Liver (tissue), 8 donors: ENCODE measurements at regions not wholly inside any gene's neighbourhood (a gene's known extent, or its start where the extent isn't known, plus 50 kb on each side); places are given as distances from the start of the nearest gene placed in this dataset.

ENCODE experiments used
- DNase-seq: peaks from one replicate; pipeline ENCODE4 v3.0.0-alpha.2; 2017; ENCODE audit warnings: low spot score
- H3K27ac ChIP-seq, 2 donors: one replicate each; pipeline ENCODE4 v1.7.0; 2013; ENCODE audit warnings: inconsistent platforms in 2 of 2, low read length in 2 of 2, control low read depth in 1 of 2, low read depth in 1 of 2, mild to moderate bottlenecking in 1 of 2
- H3K27me3 ChIP-seq, 4 donors: one replicate each; pipeline versions ENCODE4 v1.6.1 to v1.7.0; 2013; ENCODE audit warnings: low read length in 3 of 4, inconsistent platforms in 1 of 4, mild to moderate bottlenecking in 1 of 4, moderate library complexity in 1 of 4; ENCODE audit not compliant: control insufficient read depth in 4 of 4, insufficient read depth in 4 of 4
- H3K36me3 ChIP-seq, 4 donors: one replicate each; pipeline versions ENCODE4 v1.6.1 to v1.7.0; 2013; ENCODE audit warnings: low read length in 3 of 4, mild to moderate bottlenecking in 3 of 4, low read depth in 1 of 4, moderate library complexity in 1 of 4; ENCODE audit not compliant: control insufficient read depth in 4 of 4, insufficient read depth in 3 of 4
- H3K4me1 ChIP-seq, 4 donors: one replicate each; pipeline versions ENCODE4 v1.6.1 to v1.7.0; 2013; ENCODE audit warnings: low read length in 3 of 4, mild to moderate bottlenecking in 3 of 4, moderate library complexity in 1 of 4; ENCODE audit not compliant: control insufficient read depth in 4 of 4, insufficient read depth in 4 of 4
- H3K4me3 ChIP-seq, 3 donors: one replicate each; pipeline versions ENCODE4 v1.6.1 to v1.7.0; 2013; ENCODE audit warnings: low read length in 3 of 3, control low read depth in 1 of 3, low read depth in 1 of 3, mild to moderate bottlenecking in 1 of 3
- H3K9ac ChIP-seq, 2 donors: one replicate each; pipeline ENCODE4 v1.7.0; 2013; ENCODE audit warnings: low read length in 2 of 2, mild to moderate bottlenecking in 2 of 2, moderate library complexity in 2 of 2, control low read depth in 1 of 2, low read depth in 1 of 2
- H3K9me3 ChIP-seq, 4 donors: one replicate each; pipeline versions ENCODE4 v1.6.1 to v1.7.0; 2013; ENCODE audit warnings: low read length in 3 of 4; ENCODE audit not compliant: control insufficient read depth in 4 of 4
- ATF3 ChIP-seq: IDR thresholded peaks from 2 replicates; pipeline ENCODE4 v1.6.1; 2016; ENCODE audit warnings: antibody characterized with exemption
- CTCF ChIP-seq: fragments of 150-350 bp; IDR thresholded peaks from 2 replicates; pipeline ENCODE4 v1.5.1; 2017; ENCODE audit warnings: improper control_type of control experiment, low read depth, low read length; ENCODE audit not compliant: missing input control
- EGR1 ChIP-seq, 2 donors: IDR thresholded peaks; 2 replicates each; pipeline ENCODE4 v1.6.1; 2016 to 2018; ENCODE audit warnings: antibody characterized with exemption in 2 of 2, low read depth in 2 of 2
- FOXA2 ChIP-seq: IDR thresholded peaks from 2 replicates; pipeline ENCODE4 v1.6.1; 2016; ENCODE audit warnings: antibody characterized with exemption
- GABPA ChIP-seq, 2 donors: IDR thresholded peaks in 1 of 2; conservative IDR thresholded peaks in 1 of 2; 2 replicates each; pipeline ENCODE4 v1.6.1; 2016; ENCODE audit warnings: antibody characterized with exemption in 2 of 2, mild to moderate bottlenecking in 1 of 2, moderate library complexity in 1 of 2
- HNF4A ChIP-seq, 2 donors: conservative IDR thresholded peaks; 2 replicates each; pipeline ENCODE4 v1.6.1; 2016; ENCODE audit warnings: antibody characterized with exemption in 2 of 2, mild to moderate bottlenecking in 2 of 2
- HNF4G ChIP-seq: IDR thresholded peaks from 2 replicates; pipeline ENCODE4 v1.6.1; 2016; ENCODE audit warnings: antibody characterized with exemption
- JUND ChIP-seq, 2 donors: IDR thresholded peaks; 2 replicates each; pipeline ENCODE4 v1.6.1; 2016; ENCODE audit warnings: antibody characterized with exemption in 2 of 2
- RAD21 ChIP-seq, 2 donors: IDR thresholded peaks; 2 replicates each; pipeline ENCODE4 v1.6.1; 2016; ENCODE audit warnings: antibody characterized with exemption in 2 of 2, mild to moderate bottlenecking in 2 of 2
- SP1 ChIP-seq: IDR thresholded peaks from 2 replicates; pipeline ENCODE4 v1.6.1; 2018; ENCODE audit warnings: antibody characterized with exemption, mild to moderate bottlenecking
- TAF1 ChIP-seq: conservative IDR thresholded peaks from 2 replicates; pipeline ENCODE4 v1.6.1; 2016; ENCODE audit warnings: antibody characterized with exemption, mild to moderate bottlenecking
- YY1 ChIP-seq: IDR thresholded peaks from 2 replicates; pipeline ENCODE4 v1.6.1; 2016; ENCODE audit warnings: antibody characterized with exemption, mild to moderate bottlenecking
- WGBS: extraction: QIAGEN DNeasy Blood & Tissue Kit; methylation state at CpG from one replicate; pipeline ENCODE4 v1.1.7; 2013; 5-methylcytosine and 5-hydroxymethylcytosine counted together
- TF ChIP-seq, protein P1 (sequence below): IDR thresholded peaks from 2 replicates; pipeline ENCODE4 v1.6.1; 2016; ENCODE audit warnings: antibody characterized with exemption
- TF ChIP-seq, protein P2 (sequence below): IDR thresholded peaks from 2 replicates; pipeline ENCODE4 v1.6.1; 2016; ENCODE audit warnings: antibody characterized with exemption, mild to moderate bottlenecking
- TF ChIP-seq, protein P3 (sequence below): IDR thresholded peaks from 2 replicates; pipeline ENCODE4 v1.6.1; 2016; ENCODE audit warnings: antibody characterized with exemption
- donor health status: healthy.
- donor health status: healthy.
- donor health status: healthy.
- donor health status: healthy.
- donor health status: healthy.

DNA sequence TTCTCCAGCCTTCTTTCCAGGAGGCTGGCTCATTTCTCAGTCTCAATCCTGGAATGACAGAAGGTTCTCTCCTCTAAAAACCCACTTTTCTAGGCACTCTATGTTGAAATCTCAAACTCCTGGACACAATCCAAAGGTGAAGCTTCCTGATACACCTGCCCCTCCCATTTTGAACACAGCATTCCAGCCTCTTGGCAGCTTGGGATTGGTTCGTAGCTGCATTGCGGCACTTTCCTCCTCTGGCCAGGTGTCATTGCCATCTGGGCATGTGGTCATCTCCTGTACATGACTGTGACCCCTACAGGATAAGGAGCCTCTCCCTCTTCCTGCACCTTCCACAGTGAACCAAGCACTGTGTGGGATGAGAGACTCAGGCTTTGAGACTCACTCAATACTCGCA is 230.2 kb upstream of the B3GAT1 start:
- TF ChIP-seq GABPA (IDR thresholded peaks at IDR 0.05 in 1 of 2, conservative IDR thresholded peaks at IDR 0.05 in 1 of 2) (no peak), JUND (IDR thresholded peaks at IDR 0.05) (no peak), ATF3 (no peak)
- no peaks in the 10 kb centered on the region for H3K4me1 ChIP-seq
- H3K27me3 ChIP-seq: peaks cover 0 to 5% (median 2%) of the 10 kb centered on the region in 4 donors
- H3K4me3 ChIP-seq: no peak overlapping the region
- WGBS: 69% methylated on average over 3 of the region's 3 CpGs
- H3K9ac ChIP-seq: no peak overlapping the region
- no peak overlapping the region for H3K27ac ChIP-seq
- no peak for DNase-seq
- no peaks in the 10 kb centered on the region for H3K9me3 ChIP-seq
- H3K36me3 ChIP-seq: no peaks in the 10 kb centered on the region

DNA sequence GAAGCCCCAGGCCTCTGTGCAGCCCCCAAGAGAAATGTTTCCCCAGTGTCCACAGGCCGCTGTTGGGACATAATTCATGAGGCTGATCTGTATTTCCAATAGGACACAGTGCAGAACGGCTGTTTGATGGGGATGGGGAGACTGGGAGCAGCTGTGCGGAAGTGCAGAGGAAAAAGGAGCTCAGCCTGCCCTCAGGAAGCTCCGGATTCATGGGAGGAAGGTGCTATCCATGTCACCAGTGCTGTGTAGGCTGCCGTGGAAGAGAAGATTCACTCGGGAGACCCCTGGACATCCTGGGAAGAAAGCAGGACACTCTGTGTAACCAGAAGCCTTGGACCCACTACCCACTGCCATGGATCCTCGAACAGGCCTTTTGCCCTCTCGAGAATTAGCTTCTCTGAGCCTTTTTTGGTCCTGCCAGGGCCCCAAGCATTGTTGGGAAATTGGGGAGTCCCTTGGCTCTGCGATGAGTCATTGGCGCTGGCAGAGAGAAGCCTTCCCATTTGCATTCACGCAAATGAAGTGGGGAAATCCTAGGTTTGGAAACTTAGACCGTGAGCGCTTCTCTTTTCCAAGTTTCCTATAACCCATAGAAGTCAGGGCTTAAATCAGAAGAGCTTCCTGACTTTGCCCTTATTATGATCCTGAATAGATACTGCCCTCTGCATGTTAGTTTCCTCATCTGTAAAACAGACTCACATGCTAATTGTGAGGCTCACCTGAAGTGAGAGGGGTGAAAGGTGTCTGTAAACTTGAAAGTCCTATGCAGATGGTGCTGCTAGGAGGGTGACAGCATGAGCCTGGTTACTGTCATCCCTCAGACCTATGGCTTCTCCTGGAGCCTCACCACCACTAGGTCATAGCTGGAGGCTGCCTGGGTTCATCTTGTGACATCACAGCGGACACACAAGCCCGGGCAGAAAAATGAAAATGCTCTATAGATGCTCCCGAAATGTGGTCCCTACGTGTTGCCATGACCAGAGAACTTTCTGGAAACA is 229.2 kb upstream of the B3GAT1 start:
- no peak for DNase-seq
- H3K9me3 ChIP-seq: no peaks in the 10 kb centered on the region
- peaks cover 0 to 5% (median 0%) of the 10 kb centered on the region in 4 donors for H3K27me3 ChIP-seq
- H3K4me3 ChIP-seq: no peak overlapping the region
- no peak overlapping the region for H3K27ac ChIP-seq
- 90% methylated on average over 17 of the region's 17 CpGs for WGBS
- TF ChIP-seq CTCF (no peak), HNF4A (conservative IDR thresholded peaks at IDR 0.05) (no peak)
- TF ChIP-seq, protein P1, sequence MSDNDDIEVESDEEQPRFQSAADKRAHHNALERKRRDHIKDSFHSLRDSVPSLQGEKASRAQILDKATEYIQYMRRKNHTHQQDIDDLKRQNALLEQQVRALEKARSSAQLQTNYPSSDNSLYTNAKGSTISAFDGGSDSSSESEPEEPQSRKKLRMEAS: no peak
- H3K4me1 ChIP-seq: no peaks in the 10 kb centered on the region
- no peak overlapping the region for H3K9ac ChIP-seq
- no peaks in the 10 kb centered on the region for H3K36me3 ChIP-seq

GRCh38 chr11:134640536-134640935 is 228.5 kb upstream of the B3GAT1 start:
- H3K27me3 ChIP-seq: peaks cover 0 to 5% (median 0%) of the 10 kb centered on the region in 4 donors
- H3K36me3 ChIP-seq: no peaks in the 10 kb centered on the region
- H3K9me3 ChIP-seq: no peaks in the 10 kb centered on the region
- no peak overlapping the region for H3K9ac ChIP-seq
- DNase-seq: no peak
- H3K4me1 ChIP-seq: no peaks in the 10 kb centered on the region
- 87% methylated on average over 5 of the region's 5 CpGs for WGBS
- no peak overlapping the region for H3K27ac ChIP-seq
- no peak overlapping the region for H3K4me3 ChIP-seq
- no peak for TF ChIP-seq EGR1 (IDR thresholded peaks at IDR 0.05; ENCODE audit: low read depth in 2 of 2)
- TF ChIP-seq, protein P2, sequence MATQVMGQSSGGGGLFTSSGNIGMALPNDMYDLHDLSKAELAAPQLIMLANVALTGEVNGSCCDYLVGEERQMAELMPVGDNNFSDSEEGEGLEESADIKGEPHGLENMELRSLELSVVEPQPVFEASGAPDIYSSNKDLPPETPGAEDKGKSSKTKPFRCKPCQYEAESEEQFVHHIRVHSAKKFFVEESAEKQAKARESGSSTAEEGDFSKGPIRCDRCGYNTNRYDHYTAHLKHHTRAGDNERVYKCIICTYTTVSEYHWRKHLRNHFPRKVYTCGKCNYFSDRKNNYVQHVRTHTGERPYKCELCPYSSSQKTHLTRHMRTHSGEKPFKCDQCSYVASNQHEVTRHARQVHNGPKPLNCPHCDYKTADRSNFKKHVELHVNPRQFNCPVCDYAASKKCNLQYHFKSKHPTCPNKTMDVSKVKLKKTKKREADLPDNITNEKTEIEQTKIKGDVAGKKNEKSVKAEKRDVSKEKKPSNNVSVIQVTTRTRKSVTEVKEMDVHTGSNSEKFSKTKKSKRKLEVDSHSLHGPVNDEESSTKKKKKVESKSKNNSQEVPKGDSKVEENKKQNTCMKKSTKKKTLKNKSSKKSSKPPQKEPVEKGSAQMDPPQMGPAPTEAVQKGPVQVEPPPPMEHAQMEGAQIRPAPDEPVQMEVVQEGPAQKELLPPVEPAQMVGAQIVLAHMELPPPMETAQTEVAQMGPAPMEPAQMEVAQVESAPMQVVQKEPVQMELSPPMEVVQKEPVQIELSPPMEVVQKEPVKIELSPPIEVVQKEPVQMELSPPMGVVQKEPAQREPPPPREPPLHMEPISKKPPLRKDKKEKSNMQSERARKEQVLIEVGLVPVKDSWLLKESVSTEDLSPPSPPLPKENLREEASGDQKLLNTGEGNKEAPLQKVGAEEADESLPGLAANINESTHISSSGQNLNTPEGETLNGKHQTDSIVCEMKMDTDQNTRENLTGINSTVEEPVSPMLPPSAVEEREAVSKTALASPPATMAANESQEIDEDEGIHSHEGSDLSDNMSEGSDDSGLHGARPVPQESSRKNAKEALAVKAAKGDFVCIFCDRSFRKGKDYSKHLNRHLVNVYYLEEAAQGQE: no peak
- TF ChIP-seq SP1: no peak
- no peak for TF ChIP-seq FOXA2
- TF ChIP-seq RAD21 (IDR thresholded peaks at IDR 0.05): no peak
- no peak for TF ChIP-seq TAF1
- TF ChIP-seq, protein P3, sequence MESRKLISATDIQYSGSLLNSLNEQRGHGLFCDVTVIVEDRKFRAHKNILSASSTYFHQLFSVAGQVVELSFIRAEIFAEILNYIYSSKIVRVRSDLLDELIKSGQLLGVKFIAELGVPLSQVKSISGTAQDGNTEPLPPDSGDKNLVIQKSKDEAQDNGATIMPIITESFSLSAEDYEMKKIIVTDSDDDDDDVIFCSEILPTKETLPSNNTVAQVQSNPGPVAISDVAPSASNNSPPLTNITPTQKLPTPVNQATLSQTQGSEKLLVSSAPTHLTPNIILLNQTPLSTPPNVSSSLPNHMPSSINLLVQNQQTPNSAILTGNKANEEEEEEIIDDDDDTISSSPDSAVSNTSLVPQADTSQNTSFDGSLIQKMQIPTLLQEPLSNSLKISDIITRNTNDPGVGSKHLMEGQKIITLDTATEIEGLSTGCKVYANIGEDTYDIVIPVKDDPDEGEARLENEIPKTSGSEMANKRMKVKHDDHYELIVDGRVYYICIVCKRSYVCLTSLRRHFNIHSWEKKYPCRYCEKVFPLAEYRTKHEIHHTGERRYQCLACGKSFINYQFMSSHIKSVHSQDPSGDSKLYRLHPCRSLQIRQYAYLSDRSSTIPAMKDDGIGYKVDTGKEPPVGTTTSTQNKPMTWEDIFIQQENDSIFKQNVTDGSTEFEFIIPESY: no peak
- no peak for TF ChIP-seq GABPA (IDR thresholded peaks at IDR 0.05 in 1 of 2, conservative IDR thresholded peaks at IDR 0.05 in 1 of 2)
- TF ChIP-seq HNF4G: no peak
- TF ChIP-seq YY1: no peak
- no peak for TF ChIP-seq CTCF
- TF ChIP-seq, protein P1: no peak
